ENCODE measurements at regions not wholly inside any gene's neighbourhood (a gene's known extent, or its start where the extent isn't known, plus 50 kb on each side); places are given as distances from the start of the nearest gene placed in this dataset.

DNA sequence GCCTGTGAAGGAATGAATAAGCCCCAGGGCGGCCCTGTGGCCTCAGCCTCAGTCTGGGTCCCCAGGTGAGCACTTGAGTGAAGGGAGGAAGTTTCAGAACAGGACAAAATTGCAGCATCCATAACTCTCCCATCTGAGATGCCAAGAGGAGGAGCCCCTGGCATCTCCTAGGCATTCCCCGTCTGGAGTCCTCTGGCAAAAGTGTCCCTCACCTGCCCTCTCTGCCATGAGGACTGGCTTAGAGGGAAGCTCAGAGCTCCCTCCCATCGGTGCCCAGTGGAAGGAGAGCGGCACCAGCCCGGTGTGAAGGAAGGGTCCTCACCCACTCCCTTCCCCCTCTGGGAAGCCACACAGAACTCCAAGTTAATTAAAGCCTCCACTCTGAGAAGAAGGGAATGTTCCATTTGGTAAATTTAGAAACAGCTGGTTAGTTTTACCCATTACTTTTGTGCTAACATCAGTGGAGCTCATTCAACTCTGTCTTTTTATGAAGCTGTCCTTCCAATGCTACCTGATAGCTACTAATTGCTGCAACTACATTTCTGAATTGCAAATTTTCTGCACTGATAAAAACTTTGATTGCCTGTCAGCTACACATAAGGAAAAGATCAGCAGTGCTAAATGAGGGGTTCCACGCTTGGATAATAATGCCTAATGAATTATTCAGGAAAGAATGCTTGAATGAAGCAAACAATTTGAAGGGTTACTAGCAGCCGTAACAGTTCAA is 123.3 kb upstream of the RCN1 start:
- Histone ChIP-seq H3K27ac (ENCODE audit: low read length, poor library complexity, severe bottlenecking) (no peak overlapping the region), H3K4ac (ENCODE audit: low read depth in 1 of 2, low read length in 2 of 2) (no peak overlapping the region), H3K36me3 (ENCODE audit: control insufficient read depth in 1 of 2, insufficient read depth in 2 of 2, low read depth in 1 of 2, low read length in 2 of 2) (no peaks in the 10 kb centered on the region), H3K4me2 (ENCODE audit: low read length, poor library complexity, severe bottlenecking) (no peak overlapping the region), H3K18ac (ENCODE audit: low read depth in 1 of 2, low read length in 2 of 2) (no peak overlapping the region), H3K14ac (ENCODE audit: low read length in 2 of 2) (no peak overlapping the region), H3K4me3 (ENCODE audit: insufficient read depth in 1 of 2, low read depth in 1 of 2, low read length in 2 of 2) (no peak overlapping the region), H3K27me3 (ENCODE audit: control insufficient read depth in 1 of 2, insufficient read depth in 1 of 2, low read length in 2 of 2) (peaks cover 4 to 43% of the 10 kb centered on the region in 2 experiments), H3K9me3 (ENCODE audit: control insufficient read depth, low read length) (no peaks in the 10 kb centered on the region), H3K4me1 (ENCODE audit: control insufficient read depth, insufficient read depth, low read depth, low read length) (no peaks in the 10 kb centered on the region), H2BK5ac (ENCODE audit: low read depth, low read length, poor library complexity, severe bottlenecking) (no peak overlapping the region), H4K8ac (ENCODE audit: low read length) (no peak overlapping the region), H2BK15ac (ENCODE audit: low read depth, poor library complexity, severe bottlenecking) (no peak overlapping the region), H2AK5ac (ENCODE audit: low read length, severe bottlenecking) (no peak overlapping the region), H2BK120ac (ENCODE audit: low read depth, low read length) (no peak overlapping the region), H3K23ac (ENCODE audit: low read length in 2 of 2) (no peak overlapping the region), H3K79me1 (replicated peaks; ENCODE audit: low read length, poor library complexity, severe bottlenecking) (no peaks in the 10 kb centered on the region), H4K91ac (ENCODE audit: low read length) (no peak overlapping the region), H2BK12ac (ENCODE audit: low read length in 2 of 2) (no peak overlapping the region), H3K9ac (ENCODE audit: low read length) (no peak overlapping the region), H2AFZ (ENCODE audit: low read depth, low read length) (no peak overlapping the region)
- 80% methylated on average over 3 of the region's 7 CpGs for WGBS
- no peak for DNase-seq

GRCh38 chr11:31966846-31967245 is 124.0 kb upstream of the RCN1 start:
- H3K4me2 ChIP-seq (ENCODE audit: low read length, poor library complexity, severe bottlenecking): no peak overlapping the region
- no peak overlapping the region for H3K4me3 ChIP-seq (ENCODE audit: insufficient read depth in 1 of 2, low read depth in 1 of 2, low read length in 2 of 2)
- no peak overlapping the region for H2AK5ac ChIP-seq (ENCODE audit: low read length, severe bottlenecking)
- no peak overlapping the region for H4K91ac ChIP-seq (ENCODE audit: low read length)
- H4K8ac ChIP-seq (ENCODE audit: low read length): no peak overlapping the region
- H3K36me3 ChIP-seq (ENCODE audit: control insufficient read depth in 1 of 2, insufficient read depth in 2 of 2, low read depth in 1 of 2, low read length in 2 of 2): no peaks in the 10 kb centered on the region
- no peak overlapping the region for H3K9ac ChIP-seq (ENCODE audit: low read length)
- no peak overlapping the region for H3K14ac ChIP-seq (ENCODE audit: low read length in 2 of 2)
- H2AFZ ChIP-seq (ENCODE audit: low read depth, low read length): no peak overlapping the region
- H3K9me3 ChIP-seq (ENCODE audit: control insufficient read depth, low read length): no peaks in the 10 kb centered on the region
- H2BK5ac ChIP-seq (ENCODE audit: low read depth, low read length, poor library complexity, severe bottlenecking): no peak overlapping the region
- no peak for DNase-seq
- H3K23ac ChIP-seq (ENCODE audit: low read length in 2 of 2): no peak overlapping the region
- no peak overlapping the region for H3K27ac ChIP-seq (ENCODE audit: low read length, poor library complexity, severe bottlenecking)
- no peak overlapping the region for H2BK120ac ChIP-seq (ENCODE audit: low read depth, low read length)
- 79% methylated on average over 9 of the region's 9 CpGs for WGBS
- no peak overlapping the region for H2BK12ac ChIP-seq (ENCODE audit: low read length in 2 of 2)
- no peak overlapping the region for H3K4ac ChIP-seq (ENCODE audit: low read depth in 1 of 2, low read length in 2 of 2)
- no peak overlapping the region for H2BK15ac ChIP-seq (ENCODE audit: low read depth, poor library complexity, severe bottlenecking)
- H3K27me3 ChIP-seq (ENCODE audit: control insufficient read depth in 1 of 2, insufficient read depth in 1 of 2, low read length in 2 of 2): peaks cover 4 to 44% of the 10 kb centered on the region in 2 experiments
- H3K18ac ChIP-seq (ENCODE audit: low read depth in 1 of 2, low read length in 2 of 2): no peak overlapping the region
- no peaks in the 10 kb centered on the region for H3K79me1 ChIP-seq (replicated peaks; ENCODE audit: low read length, poor library complexity, severe bottlenecking)
- no peaks in the 10 kb centered on the region for H3K4me1 ChIP-seq (ENCODE audit: control insufficient read depth, insufficient read depth, low read depth, low read length)

DNA sequence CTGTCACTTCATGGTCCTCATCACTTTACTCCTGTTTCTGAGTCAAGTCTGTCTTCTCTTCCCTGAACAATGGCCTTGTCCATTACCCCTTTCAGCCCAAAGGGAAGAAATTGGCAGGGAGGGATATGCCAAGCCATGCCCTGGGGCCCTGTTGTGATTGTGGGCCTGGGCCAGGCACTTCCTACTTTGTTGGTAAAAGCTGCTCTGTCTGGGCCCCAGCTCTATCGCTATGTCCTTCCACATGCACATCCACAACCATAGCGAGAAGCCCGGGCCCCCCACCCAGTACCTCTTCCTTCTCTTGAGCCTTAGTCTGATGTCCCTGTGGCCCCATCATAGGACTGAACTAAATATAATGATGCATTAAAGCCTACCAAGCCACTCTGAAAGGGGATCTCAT is 126.7 kb upstream of the RCN1 start:
- Histone ChIP-seq H3K14ac (ENCODE audit: low read length in 2 of 2) (no peak overlapping the region), H3K4ac (ENCODE audit: low read depth in 1 of 2, low read length in 2 of 2) (no peak overlapping the region), H3K27ac (ENCODE audit: low read length, poor library complexity, severe bottlenecking) (no peak overlapping the region), H4K8ac (ENCODE audit: low read length) (no peak overlapping the region), H4K91ac (ENCODE audit: low read length) (no peak overlapping the region), H2AK5ac (ENCODE audit: low read length, severe bottlenecking) (no peak overlapping the region), H2BK15ac (ENCODE audit: low read depth, poor library complexity, severe bottlenecking) (no peak overlapping the region), H2BK120ac (ENCODE audit: low read depth, low read length) (no peak overlapping the region), H3K23ac (ENCODE audit: low read length in 2 of 2) (no peak overlapping the region), H3K4me1 (ENCODE audit: control insufficient read depth, insufficient read depth, low read depth, low read length) (no peaks in the 10 kb centered on the region), H2BK5ac (ENCODE audit: low read depth, low read length, poor library complexity, severe bottlenecking) (no peak overlapping the region), H3K9me3 (ENCODE audit: control insufficient read depth, low read length) (no peaks in the 10 kb centered on the region), H3K9ac (ENCODE audit: low read length) (no peak overlapping the region), H3K4me3 (ENCODE audit: insufficient read depth in 1 of 2, low read depth in 1 of 2, low read length in 2 of 2) (no peak overlapping the region), H3K79me1 (replicated peaks; ENCODE audit: low read length, poor library complexity, severe bottlenecking) (no peaks in the 10 kb centered on the region), H3K36me3 (ENCODE audit: control insufficient read depth in 1 of 2, insufficient read depth in 2 of 2, low read depth in 1 of 2, low read length in 2 of 2) (no peaks in the 10 kb centered on the region), H2BK12ac (ENCODE audit: low read length in 2 of 2) (no peak overlapping the region), H3K18ac (ENCODE audit: low read depth in 1 of 2, low read length in 2 of 2) (no peak overlapping the region), H3K4me2 (ENCODE audit: low read length, poor library complexity, severe bottlenecking) (no peak overlapping the region), H3K27me3 (ENCODE audit: control insufficient read depth in 1 of 2, insufficient read depth in 1 of 2, low read length in 2 of 2) (peaks cover 4 to 36% of the 10 kb centered on the region in 2 experiments), H2AFZ (ENCODE audit: low read depth, low read length) (no peak overlapping the region)
- no peak for DNase-seq
- WGBS: 59% methylated on average over 3 of the region's 3 CpGs

GRCh38 chr11:31960126-31960525 is 130.7 kb upstream of the RCN1 start:
- Histone ChIP-seq H3K4me2 (ENCODE audit: low read length, poor library complexity, severe bottlenecking) (no peak overlapping the region), H3K4me1 (ENCODE audit: control insufficient read depth, insufficient read depth, low read depth, low read length) (no peaks in the 10 kb centered on the region), H2BK5ac (ENCODE audit: low read depth, low read length, poor library complexity, severe bottlenecking) (no peak overlapping the region), H3K4me3 (ENCODE audit: insufficient read depth in 1 of 2, low read depth in 1 of 2, low read length in 2 of 2) (no peak overlapping the region), H2AK5ac (ENCODE audit: low read length, severe bottlenecking) (no peak overlapping the region), H3K23ac (ENCODE audit: low read length in 2 of 2) (no peak overlapping the region), H2BK12ac (ENCODE audit: low read length in 2 of 2) (no peak overlapping the region), H2BK15ac (ENCODE audit: low read depth, poor library complexity, severe bottlenecking) (no peak overlapping the region), H3K27ac (ENCODE audit: low read length, poor library complexity, severe bottlenecking) (no peak overlapping the region), H3K79me1 (replicated peaks; ENCODE audit: low read length, poor library complexity, severe bottlenecking) (no peaks in the 10 kb centered on the region), H4K91ac (ENCODE audit: low read length) (no peak overlapping the region), H2BK120ac (ENCODE audit: low read depth, low read length) (no peak overlapping the region), H3K4ac (ENCODE audit: low read depth in 1 of 2, low read length in 2 of 2) (no peak overlapping the region), H3K9ac (ENCODE audit: low read length) (no peak overlapping the region), H4K8ac (ENCODE audit: low read length) (no peak overlapping the region), H3K18ac (ENCODE audit: low read depth in 1 of 2, low read length in 2 of 2) (no peak overlapping the region), H3K14ac (ENCODE audit: low read length in 2 of 2) (no peak overlapping the region), H3K36me3 (ENCODE audit: control insufficient read depth in 1 of 2, insufficient read depth in 2 of 2, low read depth in 1 of 2, low read length in 2 of 2) (no peaks in the 10 kb centered on the region), H3K27me3 (ENCODE audit: control insufficient read depth in 1 of 2, insufficient read depth in 1 of 2, low read length in 2 of 2) (peaks cover 0 to 15% of the 10 kb centered on the region in 2 experiments), H2AFZ (ENCODE audit: low read depth, low read length) (no peak overlapping the region), H3K9me3 (ENCODE audit: control insufficient read depth, low read length) (no peaks in the 10 kb centered on the region)
- 86% methylated on average over 1 of the region's 4 CpGs for WGBS
- DNase-seq: no peak
